IPS DF 19.7 (cell line): ENCODE measurements at regions not wholly inside any gene's neighbourhood (a gene's known extent, or its start where the extent isn't known, plus 50 kb on each side); places are given as distances from the start of the nearest gene placed in this dataset.
"Not testable (repeated sequence)": the region's sequence is repeated elsewhere in the genome, so short reads cannot be mapped to it uniquely, and the experiment has no call there.

Experiments
- DNase-seq: peaks from one replicate; pipeline ENCODE4 v3.0.0-alpha.2; 2013; ENCODE audit warnings: low read depth, low spot score

DNA sequence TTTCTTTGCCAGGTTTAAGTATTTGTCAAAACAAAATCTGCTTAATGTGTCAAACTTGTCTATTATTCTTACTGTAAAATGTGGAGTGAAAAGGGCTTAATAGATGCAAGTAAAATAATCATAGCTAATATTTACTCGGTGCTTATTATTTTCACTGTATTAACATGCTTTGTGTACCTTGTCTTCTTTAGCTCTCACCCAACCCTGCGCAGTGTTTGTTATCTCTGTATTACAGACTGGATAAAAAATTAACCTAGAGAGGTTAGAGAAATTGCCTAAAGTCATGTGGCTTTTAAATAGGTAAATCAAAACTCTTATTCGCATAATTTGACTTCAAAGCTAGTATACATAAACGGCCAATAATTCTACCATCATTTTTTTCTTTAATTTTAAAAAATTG lies 1864.8 kb downstream of the MAT2B start:
- no peak for DNase-seq

DNA sequence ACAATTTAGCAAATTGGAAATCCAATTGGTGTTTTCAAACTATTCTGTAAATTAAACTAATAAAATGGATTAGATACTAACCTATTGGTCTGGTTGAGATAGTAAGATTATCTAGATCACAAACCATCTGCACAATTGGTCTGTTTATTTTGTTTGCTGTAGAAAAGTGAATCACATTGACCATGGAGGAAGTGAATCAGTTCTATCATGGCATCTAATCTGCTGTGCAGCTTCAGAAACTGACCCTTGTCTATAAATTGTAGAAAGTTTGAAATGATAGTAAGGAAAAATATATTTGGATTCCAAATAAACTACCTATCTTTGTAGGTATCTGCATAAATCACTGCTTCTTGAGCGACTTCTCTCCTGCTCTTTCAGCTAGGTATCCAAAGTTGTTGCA lies 1865.4 kb downstream of the MAT2B start:
- no peak for DNase-seq

DNA sequence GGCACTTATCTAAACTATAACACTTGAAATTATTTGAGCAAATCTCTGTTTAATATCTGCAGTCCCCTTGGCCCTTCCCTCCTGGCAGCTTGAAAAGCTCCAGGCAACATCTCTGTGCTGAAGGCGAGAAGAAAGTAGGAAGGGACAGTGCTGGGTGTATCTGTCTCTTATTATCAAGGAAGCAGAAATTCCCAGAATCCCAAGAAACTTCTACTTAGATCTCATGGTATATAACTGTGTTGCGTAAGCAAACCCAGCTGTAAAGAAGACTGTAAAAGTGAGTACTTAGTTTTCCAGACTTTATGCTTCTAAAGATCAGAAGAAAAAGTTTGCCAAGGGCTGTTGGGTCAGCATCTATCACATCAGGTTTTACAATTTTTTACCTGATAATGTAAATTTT lies 1869.8 kb downstream of the MAT2B start:
- no peak for DNase-seq

DNA sequence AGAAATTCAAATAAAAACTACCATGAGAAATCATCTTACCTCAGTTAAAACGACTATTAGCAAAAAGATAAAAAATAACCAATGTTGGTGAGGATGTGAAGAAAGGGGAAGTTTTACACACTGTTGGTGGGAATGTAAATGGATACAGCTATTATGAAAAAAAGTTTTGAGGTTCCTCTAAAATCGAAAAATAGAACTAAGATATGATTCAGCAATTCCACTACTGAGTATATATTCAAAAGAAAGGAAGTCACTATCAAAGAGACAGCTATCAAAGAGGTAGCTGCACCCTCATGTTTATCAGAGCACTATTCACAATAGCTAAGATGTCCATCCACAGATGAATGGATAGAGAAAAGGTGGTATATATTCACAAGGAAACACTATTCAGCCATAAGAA lies 1888.4 kb downstream of the MAT2B start:
- DNase-seq = no peak

DNA sequence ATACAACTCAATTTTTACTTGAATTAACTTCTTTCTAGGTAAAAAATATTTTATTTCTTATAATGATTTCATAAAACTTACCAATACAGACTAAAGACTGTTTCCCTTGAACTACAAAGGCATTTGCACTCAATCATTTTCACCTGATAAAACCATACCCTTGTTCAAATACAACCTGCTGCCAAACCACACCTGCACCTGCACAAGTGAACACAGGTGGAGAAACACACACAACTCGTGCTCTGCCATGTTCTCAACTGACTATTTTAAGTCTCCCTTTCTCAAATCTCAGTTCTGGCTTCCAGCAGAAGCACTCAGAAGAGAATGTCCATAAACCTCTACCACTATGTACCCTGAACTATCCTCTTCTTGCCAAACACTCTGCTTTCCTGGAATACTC lies 1892.1 kb downstream of the MAT2B start:
- DNase-seq = no peak

DNA sequence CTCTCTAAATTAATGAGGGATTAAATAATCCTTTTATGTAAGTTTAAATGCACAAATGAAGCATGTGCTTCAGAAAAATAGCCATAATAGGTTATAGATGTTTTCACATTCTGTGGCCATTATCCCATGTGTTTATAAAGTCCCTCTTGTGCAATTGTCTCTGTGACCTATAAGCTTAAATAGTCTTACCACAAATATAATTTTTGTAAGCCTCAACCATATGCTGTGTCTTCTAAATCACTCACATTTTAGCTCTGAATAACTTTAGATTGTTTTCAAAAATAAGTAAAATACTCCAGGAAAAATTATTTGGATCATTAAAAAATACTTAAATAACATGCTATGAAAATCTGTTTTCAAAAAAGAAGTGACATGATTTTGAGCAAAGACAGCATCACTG lies 1894.7 kb downstream of the MAT2B start:
- DNase-seq = no peak

DNA sequence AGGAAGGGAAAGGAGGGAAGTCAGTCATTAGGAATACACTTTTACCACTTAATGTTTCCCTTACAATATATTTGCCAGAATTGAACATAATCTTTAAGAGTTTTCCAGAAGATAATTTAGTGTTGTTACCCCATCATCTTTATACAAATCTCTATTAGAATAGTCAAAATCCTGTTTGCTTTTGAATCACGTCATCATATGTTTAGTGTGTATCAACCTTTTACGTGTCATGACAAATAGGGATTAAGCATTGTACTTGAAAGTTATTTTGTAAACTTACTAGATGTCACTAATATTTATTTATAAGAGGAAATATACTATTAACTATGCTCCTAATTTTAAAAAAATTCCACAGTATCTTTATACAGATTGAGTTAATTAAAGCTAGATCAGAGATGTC lies 1899.5 kb downstream of the MAT2B start:
- no peak for DNase-seq

DNA sequence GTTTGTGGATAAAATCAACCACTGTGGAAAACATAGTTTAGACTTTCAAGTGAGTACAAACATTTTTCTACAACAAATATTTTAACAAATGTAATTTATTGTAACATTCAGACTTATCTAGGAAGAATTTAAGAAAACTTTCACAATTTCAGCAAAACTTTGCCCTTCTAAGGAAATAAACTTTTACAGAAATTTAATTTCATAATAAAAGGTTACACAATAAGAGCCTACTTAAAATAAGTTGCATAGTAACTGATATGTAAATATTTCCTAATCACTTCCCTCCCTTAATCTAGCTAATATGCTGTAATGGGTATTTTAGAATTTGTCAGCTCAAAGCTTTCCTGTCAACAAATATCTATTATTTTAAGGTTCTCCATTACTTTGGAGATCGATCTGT lies 1899.9 kb downstream of the MAT2B start:
- DNase-seq = no peak

DNA sequence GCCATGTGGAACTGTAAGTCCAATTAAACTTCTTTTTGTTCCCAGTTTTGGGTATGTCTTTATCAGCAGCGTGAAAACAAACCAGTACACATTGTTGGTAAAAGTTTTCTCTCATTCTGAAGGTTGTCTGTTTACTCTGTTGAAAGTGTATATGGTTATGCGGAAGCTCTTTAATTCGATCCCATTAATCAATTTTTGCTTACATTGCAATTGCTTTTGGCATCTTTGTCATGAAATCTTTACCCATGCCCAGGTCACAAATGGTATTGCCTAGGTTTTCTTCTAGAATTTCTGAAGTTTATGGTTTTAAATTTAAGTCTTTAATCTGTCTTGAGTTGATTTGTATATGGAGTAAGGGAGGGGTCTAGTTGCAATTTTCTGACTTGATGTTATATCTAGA lies 1901.9 kb downstream of the MAT2B start:
- no peak for DNase-seq

DNA sequence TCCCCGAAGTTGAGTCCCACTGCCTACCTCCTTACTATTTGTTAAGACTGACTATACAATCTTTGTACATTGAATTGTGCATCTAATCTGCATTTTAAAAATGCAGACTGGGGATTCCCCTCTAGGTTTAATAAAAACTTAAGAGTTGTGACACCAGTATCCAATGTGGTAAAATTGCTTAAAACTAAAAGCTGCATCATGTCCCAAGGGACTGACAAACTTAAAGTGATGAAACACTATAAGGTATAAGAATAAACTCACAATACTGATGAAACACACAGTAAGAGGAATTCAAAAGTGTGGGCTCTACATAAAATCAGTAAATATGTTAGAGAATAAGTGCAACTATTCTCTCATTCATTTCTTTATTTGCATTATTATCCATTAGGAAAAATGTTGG lies 1905.1 kb downstream of the MAT2B start:
- DNase-seq = no peak

DNA sequence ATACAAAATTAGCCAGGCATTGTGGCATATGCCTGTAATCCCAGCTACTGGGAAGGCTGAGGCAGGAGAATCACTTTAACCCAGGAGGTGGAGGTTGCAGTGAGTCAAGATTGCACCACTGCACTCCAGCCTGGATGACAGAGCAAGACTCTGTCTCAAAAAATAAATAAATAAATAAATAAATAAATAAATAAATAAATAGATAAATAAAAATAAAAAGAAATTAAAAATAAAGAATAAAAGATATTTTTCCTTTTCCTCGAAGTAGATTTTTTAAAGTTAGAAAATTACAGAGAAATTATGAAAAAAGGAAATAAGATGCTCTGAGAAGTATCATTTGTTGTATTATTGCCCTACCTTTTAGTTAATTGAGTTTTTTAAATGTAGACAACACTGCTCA lies 1906.1 kb downstream of the MAT2B start:
- DNase-seq = not testable (repeated sequence)

DNA sequence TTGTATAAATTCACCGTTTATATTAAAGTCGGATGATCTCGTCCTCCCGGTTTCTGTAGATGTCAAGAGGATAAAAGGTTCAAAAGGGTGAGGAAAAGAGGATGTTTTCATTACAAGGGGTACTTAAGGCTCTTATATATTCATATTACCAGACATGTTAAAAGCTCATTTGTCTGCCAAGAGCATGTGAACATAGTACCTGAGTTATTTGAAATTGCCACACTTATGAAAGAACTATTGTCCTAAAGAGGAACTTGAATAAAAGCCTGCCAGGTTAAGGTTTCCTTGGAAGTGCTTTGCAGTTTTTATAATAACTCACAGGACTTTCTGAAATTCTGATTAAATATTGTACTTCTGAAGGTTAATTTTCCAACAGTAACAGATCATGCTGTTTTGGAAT lies 1915.1 kb downstream of the MAT2B start:
- no peak for DNase-seq

DNA sequence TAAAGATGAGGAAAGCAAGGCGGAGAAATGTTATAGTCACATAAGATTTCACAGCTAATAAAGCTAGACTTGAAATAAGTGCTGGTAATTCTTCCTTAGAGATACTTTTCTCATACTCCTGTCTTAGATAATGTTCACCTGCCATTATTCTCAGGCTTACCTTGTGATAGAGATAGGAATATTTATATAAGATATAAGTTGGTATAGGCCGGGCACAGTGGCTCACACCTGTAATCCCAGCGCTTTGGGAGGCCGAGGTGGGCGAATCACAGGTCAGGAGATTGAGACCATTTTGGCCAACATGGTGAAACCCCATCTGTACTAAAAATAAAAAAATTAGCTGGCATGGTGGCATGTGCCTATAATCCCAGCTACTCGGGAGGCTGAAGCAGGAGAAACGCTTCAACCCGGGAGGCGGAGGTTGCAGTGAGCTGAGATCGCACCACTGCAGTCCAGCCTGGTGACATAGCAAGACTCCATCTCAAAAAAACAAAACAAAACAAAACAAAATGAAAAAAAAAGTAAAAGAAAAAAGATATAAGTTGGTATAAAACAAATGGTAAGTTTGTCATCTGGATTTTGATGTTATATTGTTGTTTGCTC lies 1918.4 kb downstream of the MAT2B start:
- no peak for DNase-seq

DNA sequence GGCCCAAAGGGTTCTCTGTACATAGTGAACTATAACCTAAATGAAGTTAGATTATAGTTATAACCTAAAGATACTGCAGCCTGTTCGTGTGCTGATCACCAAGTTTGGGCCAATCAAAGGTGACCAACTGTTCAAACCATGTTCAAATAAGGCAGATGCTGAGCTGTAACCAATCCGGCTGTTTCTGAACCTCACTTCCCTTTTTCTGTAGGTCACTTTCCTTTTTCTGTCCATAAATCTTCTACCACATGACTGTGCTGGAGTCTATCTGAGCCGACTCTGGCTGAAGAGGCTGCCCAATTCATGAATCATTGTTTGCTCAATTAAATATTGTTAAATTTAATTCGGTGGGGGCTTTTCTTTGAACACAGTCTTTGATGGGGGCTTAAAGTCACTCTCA lies 1920.2 kb downstream of the MAT2B start:
- no peak for DNase-seq

DNA sequence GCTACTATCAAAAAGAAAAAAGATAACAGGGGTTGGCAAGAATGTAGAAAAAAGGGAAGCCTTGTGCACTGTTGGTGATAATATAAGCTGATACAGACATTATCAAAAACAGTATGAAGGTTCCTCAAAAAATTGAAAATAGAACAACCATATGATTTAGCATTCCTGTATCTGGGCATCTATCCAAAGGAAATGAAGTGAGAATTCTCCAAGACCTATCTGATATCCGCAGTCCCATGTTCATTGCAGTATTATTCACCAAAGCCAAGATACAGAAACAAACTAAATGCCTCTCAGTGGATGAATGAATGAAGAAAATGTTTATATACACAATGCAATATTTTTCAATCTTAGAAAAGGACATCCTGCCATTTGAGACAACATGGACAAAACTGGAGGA lies 1943.3 kb downstream of the MAT2B start:
- DNase-seq = no peak

DNA sequence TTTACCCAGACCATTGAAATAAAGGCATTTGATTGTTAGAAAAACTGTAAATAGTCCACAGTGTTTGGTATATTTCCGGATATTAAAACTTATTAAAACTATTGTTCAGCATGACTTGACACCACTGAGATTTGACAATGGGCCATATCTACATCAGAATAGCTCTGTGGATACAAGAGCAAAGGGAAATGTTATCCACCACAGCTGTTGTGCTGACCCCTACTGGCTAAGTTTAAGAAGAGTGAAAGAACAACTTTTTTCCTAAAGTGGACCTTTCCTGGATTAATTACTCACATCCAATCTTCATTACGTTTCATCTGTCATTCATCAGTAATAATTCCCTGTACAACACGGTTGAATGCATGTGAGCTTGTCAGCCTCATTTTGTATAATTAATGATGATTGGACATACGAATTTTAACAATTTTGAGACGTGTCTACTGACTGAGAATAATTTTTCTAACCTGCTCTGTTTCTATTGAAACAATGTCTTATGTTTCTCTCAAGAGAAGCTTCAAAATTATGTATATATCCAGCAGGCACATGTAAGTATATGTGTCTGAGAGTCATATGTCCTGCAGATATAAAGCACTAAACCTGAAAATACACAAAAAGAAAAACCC lies 1952.6 kb downstream of the MAT2B start:
- DNase-seq = peak; percentile 15

DNA sequence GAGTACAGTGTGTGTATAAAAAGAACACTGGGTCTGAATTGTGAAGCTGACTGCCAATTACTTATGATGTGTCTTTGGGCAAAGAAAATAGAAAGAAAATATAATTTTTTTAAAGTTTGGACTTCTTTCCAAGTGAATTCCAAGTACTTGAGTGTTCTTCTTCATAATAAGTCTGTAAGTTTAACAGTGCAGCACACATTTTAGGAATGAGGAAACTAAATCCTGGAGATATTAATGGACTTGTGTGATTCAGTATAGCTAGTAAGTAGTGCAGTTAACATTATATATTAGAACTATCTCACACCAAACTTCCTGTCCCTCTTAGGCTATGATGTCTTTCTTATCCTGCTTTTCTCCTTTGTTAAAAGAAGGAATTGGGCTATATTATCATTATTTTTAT lies 1953.8 kb downstream of the MAT2B start:
- no peak for DNase-seq

DNA sequence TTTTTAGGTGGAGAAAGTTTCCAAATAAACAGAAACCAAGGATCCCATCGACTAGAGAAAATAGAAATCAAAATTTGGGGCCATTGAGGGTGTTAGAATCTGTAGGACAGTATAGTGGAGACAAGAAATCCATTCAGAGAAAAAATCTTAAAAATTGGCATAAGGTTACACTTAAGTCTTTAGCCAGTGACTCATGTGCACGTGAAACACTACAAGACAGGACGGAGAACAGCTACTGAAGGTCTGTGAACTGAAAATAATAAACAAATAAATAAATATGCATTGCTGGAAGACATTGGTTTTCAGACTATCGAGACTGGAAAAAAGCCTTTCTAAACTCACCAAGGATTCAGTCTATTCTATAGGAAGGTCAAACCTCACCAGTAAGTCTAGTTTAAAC lies 1955.5 kb downstream of the MAT2B start:
- no peak for DNase-seq

DNA sequence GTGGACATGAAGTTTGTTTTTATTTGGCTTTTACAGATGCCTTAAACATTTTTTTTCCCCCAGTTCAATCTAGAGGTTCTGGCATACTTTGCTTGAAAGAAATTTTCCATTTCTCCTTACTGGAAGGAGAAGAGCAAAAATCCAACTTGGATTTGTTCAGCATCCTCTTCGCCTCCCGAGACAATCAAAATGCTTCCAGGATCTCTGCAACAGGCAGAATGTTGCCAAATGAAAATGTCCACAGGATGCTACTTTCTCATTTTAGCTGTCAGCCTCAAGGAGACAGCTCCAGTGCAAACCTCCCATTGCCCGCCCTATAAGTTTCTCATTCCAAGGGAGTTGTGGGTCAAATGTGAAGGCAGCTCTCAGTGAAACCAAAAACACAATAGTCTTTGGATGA lies 1972.1 kb downstream of the MAT2B start:
- DNase-seq = no peak

DNA sequence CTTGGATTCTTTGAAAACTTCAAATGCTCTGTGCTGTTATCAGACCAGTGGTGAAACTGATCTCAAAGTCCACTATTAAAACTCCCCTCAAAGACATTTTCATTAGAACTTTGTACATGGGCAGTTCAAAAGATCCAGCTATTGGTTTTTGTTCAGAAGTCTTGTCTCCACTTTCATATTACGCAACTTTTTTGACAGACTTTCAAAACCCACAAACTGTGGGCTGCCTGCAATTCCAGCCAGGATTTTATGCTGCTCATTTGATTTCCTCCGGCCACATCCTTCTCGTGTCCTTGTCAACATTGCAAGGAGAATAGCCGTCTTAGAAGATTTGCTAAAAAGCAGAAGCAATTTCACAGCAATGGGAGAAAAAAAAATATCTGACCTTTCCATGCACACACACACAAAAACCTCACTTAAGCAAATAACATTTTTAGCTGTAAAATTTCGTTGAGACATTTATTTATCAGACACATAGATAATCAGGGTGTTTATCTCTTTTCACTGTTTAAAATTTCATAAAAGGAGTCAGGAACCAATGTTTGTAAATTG lies 1990.5 kb downstream of the MAT2B start:
- no peak for DNase-seq

DNA sequence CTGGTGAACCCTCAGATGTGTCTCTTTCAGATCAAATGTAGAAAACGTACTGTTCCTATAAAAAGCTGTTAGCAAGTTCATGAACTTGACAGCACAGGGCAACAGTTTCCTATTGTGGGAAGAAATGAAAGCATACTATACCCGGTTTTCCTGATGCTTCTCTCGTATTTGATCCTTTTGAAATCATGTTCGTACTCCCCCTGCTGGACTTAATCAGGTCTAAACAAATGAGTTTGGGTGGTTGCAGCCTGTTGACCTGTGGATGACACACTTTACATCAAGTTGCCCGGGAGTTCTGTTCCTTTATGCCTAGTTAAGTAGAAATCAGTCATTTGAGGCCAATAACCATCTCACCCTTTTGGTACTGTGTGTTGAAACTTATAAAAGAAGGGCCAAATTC lies 1992.3 kb downstream of the MAT2B start:
- peak; percentile 30 for DNase-seq

DNA sequence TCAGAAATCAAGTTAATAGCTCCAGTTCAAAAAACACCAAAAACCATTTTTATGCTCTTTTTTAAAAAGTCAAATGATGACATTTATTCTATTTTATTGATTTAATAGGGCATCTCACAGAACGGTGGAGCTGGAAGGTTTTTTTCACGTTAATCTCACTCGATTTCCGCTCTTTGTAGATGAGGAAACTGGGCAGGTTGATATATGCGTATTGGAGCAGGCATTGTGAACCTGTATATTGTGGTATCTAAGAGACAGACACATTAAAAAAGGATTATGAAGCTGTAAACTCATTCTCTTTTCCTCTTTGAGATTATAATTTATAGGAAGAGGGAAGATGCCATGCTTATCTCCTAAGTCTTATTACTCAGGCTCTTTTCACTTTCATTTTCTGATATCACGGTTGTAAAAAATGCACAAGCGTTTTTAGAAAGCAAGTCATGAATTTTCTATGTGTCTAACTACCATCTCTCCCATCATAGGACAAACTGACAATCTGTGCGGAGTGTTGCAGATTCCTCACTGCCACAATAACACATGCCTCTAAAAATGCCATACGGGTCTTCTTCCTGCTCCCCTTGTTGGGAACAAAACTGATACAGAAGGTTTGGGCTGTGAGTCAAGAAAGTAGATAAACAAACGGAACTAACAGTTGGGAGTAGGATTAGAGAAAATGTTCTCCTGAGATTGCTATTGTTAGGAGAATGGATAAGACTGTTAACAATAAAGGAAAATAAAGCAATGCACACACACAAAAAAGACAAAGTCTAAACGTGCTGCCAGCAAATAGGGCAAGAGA lies 1997.7 kb downstream of the MAT2B start:
- no peak for DNase-seq

DNA sequence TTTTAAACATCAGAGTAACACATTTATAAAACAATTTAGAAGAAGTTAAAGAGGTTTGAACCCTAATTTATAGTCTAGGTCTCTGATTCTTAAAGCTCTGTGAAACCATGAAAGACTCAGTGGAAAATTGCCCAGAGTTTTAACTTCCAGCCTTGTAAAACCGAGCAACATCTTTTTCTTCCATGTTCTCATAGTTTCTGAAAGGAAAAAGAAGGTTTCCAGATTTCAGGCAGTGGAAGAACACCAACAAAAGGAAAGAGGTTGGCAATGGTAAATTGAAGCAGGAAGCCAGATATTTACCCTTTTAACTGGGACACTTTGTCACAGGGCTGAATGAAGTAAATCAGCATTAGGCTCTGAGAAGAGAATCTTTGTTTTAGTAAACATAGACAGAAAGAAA lies 1999.3 kb downstream of the MAT2B start:
- DNase-seq = no peak
